Fibroblast of skin of back (primary cell): ENCODE measurements at regions not wholly inside any gene's neighbourhood (a gene's known extent, or its start where the extent isn't known, plus 50 kb on each side); places are given as distances from the start of the nearest gene placed in this dataset.

Experiments
- DNase-seq: peaks from one replicate; pipeline ENCODE4 v3.0.0-alpha.2; 2013

DNA sequence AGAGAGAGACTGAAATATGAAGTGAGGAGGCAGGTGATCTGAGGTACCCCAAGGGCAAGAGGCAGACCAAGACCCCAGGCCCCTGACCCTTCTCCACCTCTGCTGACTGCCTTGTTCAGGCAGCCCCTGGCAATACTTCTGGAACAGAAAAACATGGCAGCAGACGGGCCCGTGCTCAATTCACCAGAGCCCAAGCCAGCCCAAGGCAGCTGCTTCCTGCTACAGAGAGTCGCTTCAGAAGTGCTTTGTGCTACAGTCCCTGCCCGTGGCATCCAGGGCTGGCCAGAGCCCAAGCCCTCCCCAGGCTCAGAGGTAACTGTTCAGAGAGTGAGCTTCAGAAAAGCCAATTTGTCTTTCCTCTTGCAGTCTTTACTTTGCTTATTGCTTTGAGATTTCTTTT, 151.4 kb upstream of the FSTL4 start:
- DNase-seq: no peak

GRCh38 chr5:133761632-133762031, 149.3 kb upstream of the FSTL4 start:
- DNase-seq: no peak

DNA sequence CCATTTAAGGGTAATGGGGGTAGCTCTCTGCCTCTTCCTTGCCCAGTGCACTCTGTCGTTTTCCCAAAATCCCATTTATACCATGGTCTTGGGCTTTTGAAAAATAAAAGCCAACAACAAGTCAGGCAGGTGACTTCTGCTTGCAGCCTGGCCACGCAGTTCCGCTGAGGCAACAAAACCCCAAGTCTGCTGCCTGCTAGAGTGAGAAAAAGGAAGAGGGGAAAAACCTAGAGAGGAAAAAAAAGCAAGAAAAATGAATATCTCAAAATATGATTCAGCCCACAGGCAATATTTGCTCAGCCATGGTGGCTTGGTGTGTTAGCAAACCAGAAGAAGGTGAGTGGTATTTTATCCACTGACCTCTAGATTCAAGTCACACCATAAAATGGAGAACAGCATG, 148.2 kb upstream of the FSTL4 start:
- no peak for DNase-seq

DNA sequence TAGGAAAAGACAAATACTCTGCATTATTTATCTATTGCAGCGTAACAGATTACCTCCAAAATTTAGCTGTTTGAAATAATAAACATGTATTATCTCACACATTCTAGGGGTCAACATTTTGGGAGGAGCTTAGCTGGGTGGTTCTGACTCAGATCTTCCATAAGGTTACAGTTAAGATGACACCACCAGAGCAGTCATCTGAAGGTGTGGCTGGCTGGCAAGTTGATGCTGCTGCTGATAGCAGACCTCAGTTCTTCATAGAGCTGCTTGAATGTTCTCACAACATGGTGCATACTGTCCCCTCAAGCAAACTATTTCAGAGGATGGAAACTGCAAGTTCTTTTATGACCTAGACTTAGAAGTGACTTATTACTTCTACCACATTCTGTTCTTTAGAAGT, 146.3 kb upstream of the FSTL4 start:
- DNase-seq: no peak

DNA sequence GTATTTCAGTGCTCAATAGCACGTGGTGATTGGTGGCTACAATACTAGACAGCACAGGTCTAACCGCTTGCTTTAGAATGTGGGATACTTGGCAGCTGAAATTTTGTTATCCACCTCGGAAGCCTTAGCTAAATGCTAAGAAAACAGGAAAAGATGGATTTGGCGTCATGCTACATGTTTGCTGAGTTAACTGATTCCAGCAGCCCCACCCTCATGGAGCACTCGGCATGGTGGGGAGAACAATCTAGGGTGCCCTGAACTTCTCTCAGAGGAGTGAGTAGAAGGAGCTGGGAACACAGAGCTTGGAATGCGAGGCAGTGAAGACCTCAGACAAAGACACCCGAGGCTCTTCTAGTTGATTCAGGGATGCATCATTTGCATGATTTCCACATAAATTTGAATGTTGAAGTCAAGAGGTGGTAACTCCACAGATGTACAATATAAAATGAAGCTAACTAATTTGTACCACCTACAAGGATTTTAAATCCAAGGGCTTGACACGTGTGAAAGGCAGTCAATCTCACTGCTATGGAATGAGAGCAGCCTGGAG, 145.1 kb upstream of the FSTL4 start:
- DNase-seq: no peak

DNA sequence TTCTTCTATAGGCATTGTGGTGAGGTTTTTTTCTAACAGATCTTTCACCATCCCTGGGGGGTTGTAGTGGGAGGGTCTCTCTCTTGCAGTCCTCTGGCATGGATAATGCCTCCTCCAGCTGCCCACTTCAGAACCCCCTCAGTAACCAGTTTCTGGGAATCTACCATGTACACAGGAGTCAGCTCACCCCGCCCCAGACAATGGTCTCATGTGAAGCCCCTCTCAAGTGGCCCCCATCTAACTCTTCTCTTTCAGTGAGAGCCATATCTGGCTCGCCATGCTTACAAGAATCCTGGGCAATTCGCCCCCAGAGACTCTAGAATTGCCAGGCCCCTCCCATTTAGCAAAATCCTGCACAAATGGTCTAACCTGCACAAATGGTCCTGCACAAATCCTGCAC, 144.4 kb upstream of the FSTL4 start:
- no peak for DNase-seq

- DNase-seq: no peak
Measured at GRCh38 chr5:133756036-133756435, 143.7 kb upstream of the FSTL4 start.

GRCh38 chr5:133754575-133755169, 142.3 kb upstream of the FSTL4 start:
- DNase-seq: peak; percentile 6

DNA sequence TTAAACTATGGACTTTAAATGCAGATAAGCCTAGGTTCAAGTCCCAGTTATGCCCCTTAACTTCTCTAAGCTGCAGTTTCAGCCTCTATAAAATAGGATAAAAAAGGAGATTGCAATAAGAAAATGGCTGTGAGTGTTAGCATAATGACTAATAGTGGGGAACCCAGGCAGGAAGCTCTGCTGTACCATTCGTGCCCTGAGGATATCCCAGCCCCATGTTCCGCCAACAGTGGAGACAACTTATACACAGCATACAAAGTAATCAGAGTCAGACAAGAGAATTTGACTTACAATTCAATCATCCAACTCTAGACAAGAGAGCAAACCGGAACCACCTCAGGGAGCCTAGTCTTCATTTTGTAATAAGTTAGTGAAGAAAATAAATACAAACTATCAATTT, 141.5 kb upstream of the FSTL4 start:
- DNase-seq: peak; percentile 54

DNA sequence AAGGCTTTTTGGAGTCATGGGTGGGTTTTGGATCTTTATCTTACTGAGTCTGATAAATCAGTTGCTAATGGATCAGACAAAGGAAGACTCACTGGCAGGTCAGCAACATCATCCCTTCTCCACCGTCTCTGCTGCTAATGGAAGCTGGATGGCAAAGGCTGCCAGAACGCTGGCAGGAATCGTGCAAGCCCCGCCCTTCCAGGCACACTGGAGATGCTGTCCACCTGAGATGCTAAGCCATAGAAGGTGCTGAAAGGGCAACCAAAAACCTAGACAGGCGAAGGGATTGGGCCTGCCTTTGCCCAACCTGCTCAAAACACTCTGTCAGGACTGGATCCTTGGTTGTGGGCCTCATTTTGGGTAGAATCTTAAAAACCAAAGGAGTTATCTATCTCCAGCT, 139.5 kb upstream of the FSTL4 start:
- DNase-seq: no peak

DNA sequence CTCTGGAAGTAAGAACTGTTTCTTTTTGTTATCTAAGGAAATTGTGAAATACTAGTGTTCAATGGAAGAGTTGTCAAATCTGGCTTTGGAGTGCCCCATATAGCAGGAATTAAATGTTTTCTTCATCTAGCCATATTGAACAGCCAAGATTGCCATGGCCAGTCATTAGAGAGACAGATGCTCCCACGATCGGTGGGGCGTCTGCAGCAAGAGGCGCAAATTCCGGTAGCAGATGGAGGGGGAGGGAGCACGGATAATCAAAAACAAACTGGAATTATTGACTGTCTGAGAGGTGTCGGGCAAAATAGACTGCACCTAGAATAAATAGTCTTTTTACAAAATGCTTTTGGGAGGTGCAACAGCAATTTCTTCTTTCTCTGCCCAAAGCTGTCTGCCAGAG, 139.1 kb upstream of the FSTL4 start:
- no peak for DNase-seq

GRCh38 chr5:133750856-133751255, 138.5 kb upstream of the FSTL4 start:
- DNase-seq: no peak

- no peak for DNase-seq
Measured at GRCh38 chr5:133750356-133750755, 138.0 kb upstream of the FSTL4 start.

DNA sequence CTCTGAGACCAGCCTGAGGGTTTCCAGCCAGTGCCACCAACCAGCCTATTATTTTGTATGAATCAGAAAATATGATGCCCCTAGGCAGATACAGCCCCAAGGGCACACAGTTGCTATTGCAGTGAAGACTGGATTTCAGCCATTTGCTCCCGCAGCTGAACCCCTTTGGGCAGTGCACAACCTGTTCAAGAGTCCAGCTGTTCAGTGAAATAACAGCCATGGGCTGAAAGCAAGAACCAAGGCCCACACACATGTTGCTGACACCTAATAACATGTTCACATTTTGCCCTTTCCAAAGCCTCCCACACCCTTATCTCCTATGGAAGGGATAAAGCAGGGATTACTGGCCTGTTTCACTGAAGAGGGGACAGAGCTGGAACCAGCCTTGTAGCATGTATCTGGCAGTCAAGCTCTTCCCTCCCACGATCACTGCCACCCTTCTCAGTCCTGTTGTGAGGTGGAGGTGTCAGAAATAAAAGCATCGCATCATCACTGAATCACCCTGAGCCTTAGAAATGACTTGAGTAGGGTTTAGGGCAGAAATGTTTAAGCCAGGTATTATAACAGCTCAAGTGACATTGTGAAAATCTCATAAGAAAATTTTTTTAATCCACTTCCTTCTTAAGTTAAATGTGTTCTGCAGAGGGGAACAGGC, 137.1 kb upstream of the FSTL4 start:
- DNase-seq: no peak

- no peak for DNase-seq
Measured at GRCh38 chr5:133746834-133747233, 134.5 kb upstream of the FSTL4 start.

GRCh38 chr5:133744960-133745308, 132.6 kb upstream of the FSTL4 start:
- DNase-seq: no peak

DNA sequence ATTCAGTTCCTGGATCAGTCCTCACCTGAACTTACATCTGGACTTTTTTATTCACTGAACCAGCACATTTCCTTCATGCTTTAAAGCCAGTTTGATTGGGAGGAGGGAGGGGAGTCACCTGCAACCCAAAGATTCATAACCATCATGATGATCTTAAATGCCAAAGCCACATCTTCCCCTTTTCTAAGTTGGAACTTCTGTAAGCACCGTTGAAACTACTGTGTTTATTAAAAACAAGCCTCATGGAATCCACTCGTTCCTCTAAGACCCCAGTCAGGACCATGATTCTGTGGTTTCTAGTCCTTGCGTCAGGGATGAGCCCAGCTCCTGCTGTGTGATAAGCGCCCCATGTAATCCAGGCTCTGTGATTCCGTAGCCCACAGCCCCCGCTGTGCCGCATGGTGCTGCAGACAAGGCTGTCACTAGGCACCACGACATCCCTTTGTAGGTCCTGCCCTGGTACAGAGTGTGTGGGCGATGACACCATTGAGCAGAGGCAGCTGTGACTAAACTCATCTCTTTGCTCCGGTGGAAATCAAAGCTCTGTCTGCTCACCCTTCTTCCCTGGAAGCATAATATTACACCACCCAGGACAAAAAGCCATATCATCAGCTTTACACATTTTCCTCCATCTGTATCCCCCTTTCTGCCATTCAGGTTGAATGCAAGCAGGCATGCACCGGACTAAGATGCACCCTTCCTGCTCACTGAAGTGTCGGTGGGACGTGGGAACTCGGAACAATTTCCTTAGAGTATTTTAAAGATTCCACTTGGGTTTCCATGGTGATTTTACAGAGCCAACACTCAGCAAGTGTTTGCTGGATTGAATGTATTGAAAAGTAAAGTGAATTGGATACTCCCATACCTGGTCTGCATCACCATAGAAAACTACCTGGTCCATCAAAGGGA, 132.0 kb upstream of the FSTL4 start:
- no peak for DNase-seq

DNA sequence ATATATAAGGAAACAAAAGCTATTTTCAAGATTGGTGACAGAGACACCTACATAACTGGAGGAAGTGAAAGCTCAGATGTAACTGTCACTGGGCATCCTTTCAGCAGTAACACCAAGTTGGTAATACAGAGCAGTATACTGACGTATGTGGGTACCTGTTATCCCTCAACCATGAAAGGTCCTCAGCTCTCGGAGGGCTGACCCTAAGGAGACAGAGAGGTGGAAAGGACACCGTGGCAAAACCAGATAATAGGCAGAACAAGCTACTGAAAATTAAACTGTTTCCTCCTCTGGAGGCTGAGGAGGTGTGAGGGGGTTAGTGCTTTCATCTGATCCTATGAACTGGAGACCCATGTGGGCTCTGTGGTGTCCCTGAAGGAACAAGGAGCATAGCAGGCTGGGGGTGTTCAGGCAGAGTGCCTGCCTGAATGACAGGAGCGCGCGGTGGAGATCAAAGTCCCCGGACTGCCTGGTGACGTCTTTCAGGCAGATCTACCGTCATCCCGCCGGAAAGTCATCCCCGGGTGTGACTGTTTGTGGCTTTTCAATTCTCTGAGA, 130.2 kb upstream of the FSTL4 start:
- no peak for DNase-seq

DNA sequence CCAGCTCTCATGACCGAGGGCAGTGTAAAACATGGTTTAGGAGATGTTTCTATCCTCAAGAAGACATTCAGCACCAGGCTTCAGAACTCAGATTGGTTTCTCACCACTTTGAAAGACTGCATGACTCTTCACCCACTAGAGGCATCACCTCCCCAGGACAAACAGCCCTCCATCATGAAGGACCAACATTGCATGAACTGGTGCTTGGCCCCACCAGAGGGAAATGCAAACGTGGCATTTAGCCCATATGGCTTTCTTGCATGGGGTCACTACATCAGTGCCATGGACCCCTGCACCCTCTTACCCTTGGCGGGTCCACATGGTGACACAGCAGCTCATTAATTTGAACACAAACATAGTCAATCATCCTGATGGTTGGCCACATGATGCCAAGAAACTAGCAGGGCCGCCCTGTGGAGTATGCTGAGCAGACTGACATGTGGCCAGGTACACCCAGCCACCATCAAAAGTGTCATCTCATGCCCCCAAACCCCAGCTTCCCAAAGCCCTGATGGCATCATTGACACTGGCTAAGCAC, 129.5 kb upstream of the FSTL4 start:
- no peak for DNase-seq

DNA sequence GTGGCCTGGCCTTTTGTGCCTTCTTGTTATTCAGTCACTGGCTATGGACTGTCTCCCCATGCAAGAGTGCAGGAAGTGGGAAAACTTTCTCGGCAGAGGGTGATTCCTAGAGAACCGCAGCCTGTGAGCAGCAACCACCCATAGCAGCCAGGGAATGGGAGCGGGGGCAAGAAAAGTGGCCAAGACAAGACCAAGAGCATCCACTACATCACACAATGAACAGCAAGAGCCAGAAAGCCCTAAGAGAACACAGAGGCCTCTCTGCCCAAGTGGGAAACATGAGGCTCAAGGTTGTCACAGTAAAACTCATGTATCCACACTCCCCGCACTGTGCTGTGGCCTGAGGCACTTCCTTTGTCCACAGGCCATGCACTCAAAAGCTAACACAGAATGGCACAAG, 129.1 kb upstream of the FSTL4 start:
- DNase-seq: no peak

DNA sequence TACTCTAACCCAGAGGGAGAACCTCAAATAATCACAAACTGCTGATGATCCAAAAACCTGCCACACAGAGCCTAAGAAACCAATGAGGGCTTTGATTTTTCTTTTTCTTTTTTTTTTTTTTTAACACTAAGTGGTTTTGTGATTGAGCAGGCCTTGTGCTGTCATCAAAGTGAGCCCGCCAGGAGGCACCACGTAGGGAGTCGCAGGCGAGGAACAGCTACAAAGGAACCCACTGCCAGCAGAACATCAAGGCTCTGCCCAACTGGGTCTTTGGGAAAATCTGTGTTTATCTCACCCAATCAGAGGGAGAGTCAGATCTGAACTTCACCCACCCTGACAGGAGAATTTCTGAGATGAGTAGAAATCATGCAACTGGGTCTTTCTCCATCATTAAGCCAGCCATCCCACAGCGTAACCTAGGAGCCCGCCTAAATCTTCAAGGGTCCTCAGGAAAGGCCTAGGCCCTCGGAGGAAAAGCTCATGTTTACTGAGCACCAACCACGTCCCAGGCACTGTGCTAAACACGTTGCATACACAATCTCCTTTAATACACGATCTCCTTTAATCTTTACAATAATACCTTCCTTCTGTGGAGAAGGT, 126.9 kb upstream of the FSTL4 start:
- DNase-seq: no peak

DNA sequence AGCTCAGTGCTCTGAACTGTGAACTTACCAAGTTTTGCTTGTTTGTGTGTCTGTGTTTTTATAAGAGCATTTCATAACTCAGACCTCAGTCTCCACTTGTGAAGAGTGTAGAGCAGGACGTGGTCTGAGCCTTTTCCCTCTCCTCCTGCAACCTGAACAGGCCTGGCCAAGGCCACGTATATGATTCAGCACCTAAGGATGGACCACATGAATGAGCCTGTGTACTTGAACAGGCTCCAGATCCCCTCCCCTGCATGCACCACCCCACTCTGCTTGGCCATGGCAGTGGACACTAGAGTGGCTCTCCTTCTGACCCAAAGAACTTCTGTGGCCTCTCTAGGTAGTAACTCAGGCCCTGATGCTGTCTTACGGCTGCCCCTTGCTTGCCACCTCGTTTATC, 125.9 kb upstream of the FSTL4 start:
- DNase-seq: no peak

GRCh38 chr5:133736512-133736911, 124.2 kb upstream of the FSTL4 start:
- DNase-seq: no peak
